Sigmoid colon (tissue), 4 donors: ENCODE measurements at regions not wholly inside any gene's neighbourhood (a gene's known extent, or its start where the extent isn't known, plus 50 kb on each side); places are given as distances from the start of the nearest gene placed in this dataset.

ENCODE experiments used
- CTCF ChIP-seq, 4 experiments: fragments of 450-650 bp in 3 of 4; fragments of 200-600 bp in 1 of 4; IDR thresholded peaks; one replicate each; pipeline ENCODE4 v1.5.1; 2016 to 2019; ENCODE audit warnings: antibody characterized with exemption in 4 of 4, mild to moderate bottlenecking in 3 of 4, moderate library complexity in 2 of 4
- POLR2AphosphoS5 ChIP-seq, 4 donors: sonication (generic); formaldehyde crosslinking; IDR thresholded peaks; one replicate each; pipeline ENCODE4 v1.6.1; 2017; ENCODE audit warnings: antibody characterized with exemption in 4 of 4

DNA sequence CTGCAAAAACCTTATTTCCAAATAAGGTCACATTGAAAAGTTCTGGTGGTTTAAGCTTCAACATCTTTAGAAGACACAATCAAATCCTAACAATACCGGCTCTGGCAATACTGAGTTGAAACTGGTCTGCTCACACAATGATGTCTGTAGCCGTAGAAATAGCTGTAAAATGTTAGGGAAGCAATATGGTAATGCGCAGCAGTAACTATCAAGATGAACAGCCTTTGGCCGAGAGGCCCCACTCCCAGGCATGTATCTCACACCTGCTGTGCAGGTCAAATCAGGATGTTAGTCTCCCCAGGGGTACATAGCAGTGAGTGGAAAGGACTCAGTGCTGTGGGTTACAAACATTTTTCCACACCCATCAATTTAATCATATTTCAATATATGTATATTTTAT lies 207.1 kb downstream of the KATNAL1 start:
- TF ChIP-seq CTCF (IDR thresholded peaks at IDR 0.05) (no peak), POLR2AphosphoS5 (IDR thresholded peaks at IDR 0.05) (no peak)
